Stomach smooth muscle (tissue), 2 donors: ENCODE measurements at regions not wholly inside any gene's neighbourhood (a gene's known extent, or its start where the extent isn't known, plus 50 kb on each side); places are given as distances from the start of the nearest gene placed in this dataset.

ENCODE experiments used
- H3K27ac ChIP-seq: one replicate; pipeline ENCODE4 v1.7.0; 2013; ENCODE audit warnings: mild to moderate bottlenecking, low read length, inconsistent platforms
- H3K27me3 ChIP-seq, 2 donors: one replicate each; pipeline ENCODE4 v1.7.0; 2013; ENCODE audit warnings: low read length in 2 of 2; ENCODE audit not compliant: insufficient read depth in 2 of 2, control insufficient read depth in 1 of 2
- H3K36me3 ChIP-seq, 2 donors: one replicate each; pipeline ENCODE4 v1.7.0; 2013; ENCODE audit warnings: low read length in 2 of 2; ENCODE audit not compliant: control insufficient read depth in 2 of 2, insufficient read depth in 2 of 2
- H3K4me1 ChIP-seq: one replicate; pipeline ENCODE4 v1.7.0; 2013; ENCODE audit warnings: low read length; ENCODE audit not compliant: control insufficient read depth, insufficient read depth
- H3K4me3 ChIP-seq, 2 donors: one replicate each; pipeline ENCODE4 v1.7.0; 2013; ENCODE audit warnings: low read length in 2 of 2
- H3K9ac ChIP-seq, 2 donors: one replicate each; pipeline ENCODE4 v1.7.0; 2013; ENCODE audit warnings: low read length in 2 of 2, mild to moderate bottlenecking in 1 of 2
- H3K9me3 ChIP-seq, 2 donors: one replicate each; pipeline ENCODE4 v1.7.0; 2013; ENCODE audit warnings: low read length in 2 of 2; ENCODE audit not compliant: control insufficient read depth in 2 of 2
- donor health status: healthy.
- donor health status: Pancreatic carcinoma.

DNA sequence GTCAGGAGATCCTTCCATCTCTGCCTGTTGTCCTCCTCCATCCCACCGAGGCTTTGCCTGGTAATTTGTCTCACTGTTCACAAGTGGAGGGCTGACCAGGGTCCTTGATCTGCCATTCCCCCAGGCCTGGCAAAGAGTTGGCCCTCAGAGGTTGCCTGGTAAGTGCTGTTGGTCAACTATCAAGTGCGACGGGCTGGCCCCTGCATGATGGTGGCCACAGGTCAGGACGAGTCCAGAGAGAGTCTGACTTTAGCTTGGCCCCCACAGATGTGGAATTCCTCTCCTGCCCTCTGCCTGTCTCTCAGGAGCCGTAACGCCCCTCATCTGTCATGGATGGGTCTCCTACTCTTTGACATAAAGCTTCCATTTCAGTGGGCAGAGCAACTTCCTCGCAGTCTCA lies 97.3 kb upstream of the SMIM21 start:
- Histone ChIP-seq H3K9ac (no peak overlapping the region), H3K4me3 (no peak overlapping the region), H3K36me3 (no peaks in the 10 kb centered on the region), H3K27me3 (no peaks in the 10 kb centered on the region), H3K27ac (no peak overlapping the region), H3K9me3 (no peaks in the 10 kb centered on the region), H3K4me1 (no peaks in the 10 kb centered on the region)

DNA sequence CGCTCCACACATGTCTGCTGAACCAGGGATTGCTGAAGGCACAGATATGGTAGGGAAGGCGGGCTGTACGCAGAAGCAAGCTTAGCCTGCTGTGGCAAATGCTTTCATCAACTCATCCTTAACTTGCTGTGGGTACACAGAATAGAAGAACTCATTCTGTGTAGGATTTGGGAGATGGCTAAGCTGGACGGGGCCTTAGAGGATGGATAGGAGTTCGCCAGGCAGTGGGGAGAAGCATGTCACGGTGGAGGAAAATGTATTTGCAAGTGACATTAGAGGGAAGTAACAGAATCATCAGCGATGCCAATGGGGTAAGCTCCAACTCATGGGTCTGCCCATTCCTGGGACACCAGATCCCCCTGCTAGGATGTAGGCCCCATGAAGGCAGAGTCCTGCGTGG lies 96.7 kb upstream of the SMIM21 start:
- no peak overlapping the region for H3K27ac ChIP-seq
- no peaks in the 10 kb centered on the region for H3K27me3 ChIP-seq
- no peak overlapping the region for H3K4me3 ChIP-seq
- H3K36me3 ChIP-seq, result no peaks in the 10 kb centered on the region
- no peaks in the 10 kb centered on the region for H3K4me1 ChIP-seq
- H3K9me3 ChIP-seq, result no peaks in the 10 kb centered on the region
- H3K9ac ChIP-seq, result no peak overlapping the region

DNA sequence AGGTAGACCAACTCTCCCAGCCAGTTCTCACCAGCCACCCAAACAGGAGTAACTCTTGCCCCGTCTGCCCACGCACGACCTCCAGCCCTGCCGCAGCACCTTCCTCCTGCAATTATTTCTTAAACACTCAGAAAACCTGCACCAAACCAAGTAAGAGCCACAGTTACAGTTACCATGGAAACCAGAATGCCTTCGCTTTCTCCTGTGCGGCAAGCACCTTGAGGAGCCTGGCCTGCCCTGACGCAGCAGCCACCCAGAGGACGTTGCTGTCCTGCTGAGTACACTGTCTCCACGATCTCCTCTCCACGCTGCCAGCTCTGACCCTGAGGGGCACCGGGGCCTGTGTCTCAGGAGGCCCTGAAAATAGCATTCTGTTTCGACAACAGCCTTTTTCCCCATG lies 94.3 kb upstream of the SMIM21 start:
- H3K36me3 ChIP-seq, result no peaks in the 10 kb centered on the region
- no peak overlapping the region for H3K9ac ChIP-seq
- H3K4me1 ChIP-seq, result no peaks in the 10 kb centered on the region
- no peaks in the 10 kb centered on the region for H3K9me3 ChIP-seq
- no peak overlapping the region for H3K4me3 ChIP-seq
- H3K27ac ChIP-seq, result no peak overlapping the region
- no peaks in the 10 kb centered on the region for H3K27me3 ChIP-seq

DNA sequence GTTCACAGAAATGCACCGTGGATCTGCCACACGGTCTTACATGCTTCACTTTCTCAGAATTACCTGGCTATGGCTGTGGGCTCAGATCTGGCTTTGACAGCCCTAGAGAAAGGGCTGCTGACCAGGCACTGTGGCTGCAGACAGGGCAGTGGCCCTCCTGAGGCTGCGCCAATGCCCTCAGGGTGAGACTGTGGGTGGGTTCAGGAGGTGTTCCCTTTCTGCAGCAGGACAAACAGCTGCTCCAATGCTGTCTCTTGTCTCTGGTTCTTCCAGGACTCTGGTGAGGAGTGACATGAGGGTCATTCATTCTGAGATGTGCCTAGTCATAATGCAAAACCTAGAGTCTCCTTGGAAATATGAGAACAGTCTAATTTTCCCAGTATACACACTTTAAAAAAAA lies 90.5 kb upstream of the SMIM21 start:
- Histone ChIP-seq H3K4me1 (no peaks in the 10 kb centered on the region), H3K9ac (no peak overlapping the region), H3K9me3 (no peaks in the 10 kb centered on the region), H3K4me3 (no peak overlapping the region), H3K27me3 (no peaks in the 10 kb centered on the region), H3K27ac (no peak overlapping the region), H3K36me3 (no peaks in the 10 kb centered on the region)

DNA sequence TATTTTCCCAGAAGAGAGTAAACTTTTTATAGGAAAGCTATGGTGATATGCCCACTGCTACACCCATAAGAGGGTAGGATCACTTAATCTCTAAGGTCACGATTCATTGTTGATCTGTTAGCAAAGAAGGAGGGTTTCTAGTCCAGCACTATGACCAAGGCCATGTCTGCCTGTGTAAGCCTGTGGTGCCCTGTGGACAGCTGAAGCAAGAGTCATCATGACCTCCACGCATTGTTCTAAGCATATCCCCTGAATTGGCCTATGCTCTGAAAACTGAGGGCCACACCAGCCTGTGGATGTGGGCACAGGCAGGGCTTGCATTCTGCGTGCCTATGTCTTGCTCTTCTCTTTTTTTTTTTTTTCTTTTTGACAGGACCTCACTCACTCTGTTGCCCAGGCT lies 89.8 kb upstream of the SMIM21 start:
- no peaks in the 10 kb centered on the region for H3K27me3 ChIP-seq
- H3K27ac ChIP-seq, result no peak overlapping the region
- no peaks in the 10 kb centered on the region for H3K9me3 ChIP-seq
- H3K36me3 ChIP-seq, result no peaks in the 10 kb centered on the region
- H3K9ac ChIP-seq, result no peak overlapping the region
- H3K4me1 ChIP-seq, result no peaks in the 10 kb centered on the region
- H3K4me3 ChIP-seq, result no peak overlapping the region

DNA sequence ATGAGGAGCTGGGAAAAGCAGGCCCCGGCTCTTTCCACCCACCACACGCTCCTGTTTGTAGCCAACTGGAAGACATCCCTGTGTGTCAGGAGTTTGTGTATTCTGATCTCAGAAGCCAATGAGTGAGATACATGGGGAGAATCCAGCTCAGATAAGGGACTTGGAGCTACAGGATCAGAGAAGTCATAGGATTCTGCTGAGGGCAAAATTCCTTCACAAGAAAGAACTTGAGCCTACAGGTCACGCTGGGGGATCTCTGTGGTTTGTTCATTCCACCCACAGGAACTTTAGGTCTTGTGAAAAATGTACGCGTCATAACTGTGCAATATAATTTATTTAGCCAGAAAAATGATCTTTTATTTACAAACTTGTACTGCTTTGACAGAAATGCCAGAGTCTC lies 80.1 kb upstream of the SMIM21 start:
- Histone ChIP-seq H3K36me3 (no peaks in the 10 kb centered on the region), H3K27ac (no peak overlapping the region), H3K9ac (no peak overlapping the region), H3K4me3 (no peak overlapping the region), H3K4me1 (no peaks in the 10 kb centered on the region), H3K27me3 (no peaks in the 10 kb centered on the region), H3K9me3 (no peaks in the 10 kb centered on the region)

DNA sequence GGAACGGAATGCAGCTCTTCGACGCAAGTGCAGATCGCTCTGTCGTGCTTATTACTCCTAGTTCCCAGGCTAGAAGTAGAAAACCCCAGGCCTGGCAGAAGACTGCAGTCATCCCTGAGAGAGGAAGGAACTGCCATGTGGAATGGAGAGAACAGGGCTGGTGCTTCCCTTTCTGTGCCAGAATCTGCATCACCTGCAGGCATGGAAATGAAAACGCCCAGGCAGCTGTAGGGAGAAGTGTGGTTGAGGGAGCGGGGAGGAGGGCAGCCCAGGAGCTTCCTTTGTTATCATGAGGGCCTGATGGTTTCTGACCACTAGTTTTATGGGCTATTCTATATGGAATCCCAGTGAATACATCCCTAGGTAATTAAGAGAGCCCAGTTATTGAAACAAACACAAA lies 79.4 kb upstream of the SMIM21 start:
- no peaks in the 10 kb centered on the region for H3K9me3 ChIP-seq
- H3K36me3 ChIP-seq, result no peaks in the 10 kb centered on the region
- no peak overlapping the region for H3K27ac ChIP-seq
- H3K27me3 ChIP-seq, result no peaks in the 10 kb centered on the region
- no peak overlapping the region for H3K9ac ChIP-seq
- H3K4me3 ChIP-seq, result no peak overlapping the region
- H3K4me1 ChIP-seq, result no peaks in the 10 kb centered on the region

DNA sequence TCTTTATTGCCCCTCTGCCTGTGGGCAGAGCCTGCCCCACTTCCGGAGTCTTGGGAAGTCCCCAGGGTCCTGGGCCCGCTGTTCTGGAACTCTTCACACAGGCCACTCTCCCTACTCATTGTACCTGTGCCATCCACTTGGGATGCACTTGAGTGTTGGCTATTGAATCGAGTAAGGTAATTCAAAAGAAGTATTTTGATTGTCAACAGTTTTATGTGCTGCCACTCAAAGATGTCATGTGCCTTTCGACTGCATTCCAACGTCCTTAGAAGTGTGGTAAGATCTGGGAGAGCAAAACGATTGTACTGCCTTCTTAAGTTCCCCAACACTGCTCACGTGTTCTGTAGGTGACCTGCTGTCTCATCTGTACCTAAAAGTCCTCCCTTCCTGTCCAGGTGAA lies 77.0 kb upstream of the SMIM21 start:
- H3K9me3 ChIP-seq, result no peaks in the 10 kb centered on the region
- no peak overlapping the region for H3K9ac ChIP-seq
- no peaks in the 10 kb centered on the region for H3K27me3 ChIP-seq
- H3K4me3 ChIP-seq, result no peak overlapping the region
- H3K4me1 ChIP-seq, result no peaks in the 10 kb centered on the region
- H3K27ac ChIP-seq, result no peak overlapping the region
- no peaks in the 10 kb centered on the region for H3K36me3 ChIP-seq

DNA sequence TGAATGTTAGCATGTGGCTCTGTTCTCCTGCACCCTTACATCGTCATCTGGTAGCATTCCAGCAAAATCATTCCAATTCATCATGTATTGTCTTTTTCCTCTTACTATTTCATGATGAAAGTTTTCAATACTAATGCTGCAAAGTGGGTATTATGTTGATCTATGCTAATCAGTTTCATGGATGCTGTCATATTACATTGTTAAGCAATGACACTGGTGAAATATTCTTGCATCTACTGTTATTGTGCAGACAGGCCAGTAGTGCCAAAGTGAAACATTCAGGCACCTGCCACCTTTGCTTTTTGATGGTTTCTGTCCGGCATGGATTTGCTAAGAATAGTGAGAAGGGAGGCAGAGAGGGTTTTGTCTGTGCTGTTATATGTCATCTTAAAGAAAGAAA lies 76.1 kb upstream of the SMIM21 start:
- Histone ChIP-seq H3K9me3 (no peaks in the 10 kb centered on the region), H3K36me3 (no peaks in the 10 kb centered on the region), H3K4me3 (no peak overlapping the region), H3K27me3 (no peaks in the 10 kb centered on the region), H3K4me1 (no peaks in the 10 kb centered on the region), H3K27ac (no peak overlapping the region), H3K9ac (no peak overlapping the region)

DNA sequence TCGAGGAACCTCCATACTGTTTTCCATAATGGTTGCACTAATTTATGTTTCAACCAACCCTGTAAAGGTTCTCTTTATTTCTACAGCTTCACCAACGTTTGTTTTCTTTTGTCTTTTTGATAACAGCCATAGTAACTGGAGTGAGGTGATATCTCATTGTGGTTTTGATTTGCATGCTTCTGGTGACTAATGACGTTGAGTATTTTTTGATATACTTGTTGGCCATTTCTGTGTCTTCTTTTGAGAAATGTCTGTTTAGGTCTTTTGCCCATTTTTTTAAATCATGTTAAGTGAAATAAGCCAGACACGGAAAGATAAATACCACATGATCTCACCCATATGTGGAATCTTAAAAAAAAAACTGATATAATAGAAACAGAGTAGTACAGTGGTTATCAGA lies 74.8 kb upstream of the SMIM21 start:
- H3K27ac ChIP-seq, result no peak overlapping the region
- no peaks in the 10 kb centered on the region for H3K27me3 ChIP-seq
- H3K9ac ChIP-seq, result no peak overlapping the region
- no peaks in the 10 kb centered on the region for H3K4me1 ChIP-seq
- no peaks in the 10 kb centered on the region for H3K36me3 ChIP-seq
- H3K4me3 ChIP-seq, result no peak overlapping the region
- no peaks in the 10 kb centered on the region for H3K9me3 ChIP-seq

DNA sequence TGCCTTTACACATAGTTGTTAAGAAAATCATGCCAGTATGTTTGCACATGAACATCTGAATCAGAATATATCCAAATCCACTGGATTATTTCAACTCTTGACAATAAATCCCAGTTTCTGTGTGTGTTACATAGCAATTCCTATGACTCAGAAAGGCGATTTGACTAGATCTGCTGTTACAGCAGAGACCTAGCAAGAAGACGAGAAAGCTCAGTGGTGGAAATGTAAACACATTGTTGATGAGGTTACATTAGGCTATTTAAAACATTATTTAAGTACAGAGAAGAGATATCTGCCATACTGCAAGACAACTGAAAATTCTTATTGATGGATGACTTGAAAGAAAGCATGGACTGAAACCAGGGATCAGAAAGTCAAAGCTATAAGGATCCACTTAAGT lies 73.0 kb upstream of the SMIM21 start:
- H3K9ac ChIP-seq, result no peak overlapping the region
- no peak overlapping the region for H3K27ac ChIP-seq
- no peaks in the 10 kb centered on the region for H3K9me3 ChIP-seq
- H3K4me1 ChIP-seq, result no peaks in the 10 kb centered on the region
- no peak overlapping the region for H3K4me3 ChIP-seq
- H3K27me3 ChIP-seq, result no peaks in the 10 kb centered on the region
- H3K36me3 ChIP-seq, result no peaks in the 10 kb centered on the region
